Upper lobe of right lung (tissue), 1 donor: ENCODE measurements at regions not wholly inside any gene's neighbourhood (a gene's known extent, or its start where the extent isn't known, plus 50 kb on each side); places are given as distances from the start of the nearest gene placed in this dataset.

Experiments used
- ATAC-seq: fragments of 200-7000 bp; cut with Tn5 transposase; one replicate; pipeline ENCODE4 v1.9.1; 2020; ENCODE audit warnings: mild to moderate bottlenecking, moderate library complexity
- DNase-seq: peaks from one replicate; pipeline ENCODE4 v3.0.0-alpha.2; 2020
- H3K27ac ChIP-seq: fragments of 200-600 bp; one replicate; pipeline ENCODE4 v1.8.0; 2022
- H3K27me3 ChIP-seq: fragments of 200-600 bp; one replicate; pipeline ENCODE4 v1.8.0; 2022; ENCODE audit warnings: mild to moderate bottlenecking
- H3K36me3 ChIP-seq: fragments of 200-600 bp; one replicate; pipeline ENCODE4 v1.8.0; 2022
- H3K4me1 ChIP-seq: fragments of 200-600 bp; one replicate; pipeline ENCODE4 v1.8.0; 2022
- H3K4me3 ChIP-seq: fragments of 200-600 bp; one replicate; pipeline ENCODE4 v1.8.0; 2022; ENCODE audit warnings: mild to moderate bottlenecking
- H3K9me3 ChIP-seq: fragments of 200-600 bp; one replicate; pipeline ENCODE4 v1.8.0; 2022
- CTCF ChIP-seq: fragments of 200-600 bp; IDR thresholded peaks from one replicate; pipeline ENCODE4 v1.8.0; 2022; ENCODE audit warnings: antibody characterized with exemption
- intact Hi-C: fragments of 100-400 bp; cut with DNase I; formaldehyde crosslinking; loops from one replicate; pipeline ENCODE4 v1.11.0; 2022
- donor health status: DM: no; HTN: yes; CAD: no; lungs with severe emphysema.

- DNase-seq = no peak
- Histone ChIP-seq H3K36me3 (no peaks in the 10 kb centered on the region), H3K27ac (no peak overlapping the region), H3K4me3 (no peak overlapping the region), H3K27me3 (no peaks in the 10 kb centered on the region), H3K9me3 (no peaks in the 10 kb centered on the region), H3K4me1 (no peaks in the 10 kb centered on the region)
- intact Hi-C loops = no loop called here
- no peak for TF ChIP-seq CTCF
- ATAC-seq = peak; percentile 74
Observed at GRCh38 chr3:190252080-190252479, 70.2 kb downstream of the CLDN1 start.

- intact Hi-C loops = no loop called here
- Histone ChIP-seq H3K9me3 (no peaks in the 10 kb centered on the region), H3K27me3 (no peaks in the 10 kb centered on the region), H3K36me3 (no peaks in the 10 kb centered on the region), H3K4me3 (no peak overlapping the region), H3K27ac (no peak overlapping the region), H3K4me1 (no peaks in the 10 kb centered on the region)
- DNase-seq (no peak), ATAC-seq (no peak)
- no peak for TF ChIP-seq CTCF
Observed at GRCh38 chr3:190249414-190249813, 72.8 kb downstream of the CLDN1 start.

- Histone ChIP-seq H3K27me3 (no peaks in the 10 kb centered on the region), H3K9me3 (peaks cover 4% of the 10 kb centered on the region), H3K4me3 (no peak overlapping the region), H3K4me1 (no peaks in the 10 kb centered on the region), H3K27ac (no peak overlapping the region), H3K36me3 (no peaks in the 10 kb centered on the region)
- intact Hi-C loops = no loop called here
- ATAC-seq (no peak), DNase-seq (no peak)
- no peak for TF ChIP-seq CTCF
Observed at GRCh38 chr3:190242147-190242546, 80.1 kb downstream of the CLDN1 start.

- ATAC-seq = no peak
- Histone ChIP-seq H3K27ac (no peak overlapping the region), H3K4me1 (no peaks in the 10 kb centered on the region), H3K9me3 (peaks cover 4% of the 10 kb centered on the region), H3K4me3 (no peak overlapping the region), H3K36me3 (no peaks in the 10 kb centered on the region), H3K27me3 (no peaks in the 10 kb centered on the region)
- DNase-seq = no peak
- intact Hi-C loops = no loop called here
- no peak for TF ChIP-seq CTCF
Observed at GRCh38 chr3:190239325-190239724, 82.9 kb downstream of the CLDN1 start.

GRCh38 chr3:190238871-190239270, 83.4 kb downstream of the CLDN1 start:
- Histone ChIP-seq H3K27me3 (no peaks in the 10 kb centered on the region), H3K36me3 (no peaks in the 10 kb centered on the region), H3K4me3 (no peak overlapping the region), H3K27ac (no peak overlapping the region), H3K4me1 (no peaks in the 10 kb centered on the region), H3K9me3 (peaks cover 4% of the 10 kb centered on the region)
- no peak for ATAC-seq
- intact Hi-C loops = no loop called here
- no peak for TF ChIP-seq CTCF
- DNase-seq = no peak

DNA sequence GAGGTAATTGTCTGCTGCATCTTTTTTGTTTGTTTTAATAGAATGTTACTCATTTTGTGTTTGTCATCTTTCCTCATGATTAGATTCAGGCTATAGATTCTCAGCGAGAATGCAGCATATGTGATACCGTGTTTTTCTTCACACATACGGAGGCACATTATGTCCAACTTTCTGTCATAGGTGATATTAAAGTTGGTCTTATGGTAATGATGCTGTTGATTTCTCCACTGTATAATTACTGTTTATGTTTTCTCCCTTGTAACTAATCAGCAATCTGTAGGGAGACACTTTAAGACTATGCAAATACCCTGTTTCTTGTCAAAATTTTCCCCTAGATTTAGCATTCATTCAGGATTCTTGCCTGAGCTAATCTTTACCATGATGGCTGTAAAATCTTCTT, 87.6 kb downstream of the CLDN1 start:
- H3K9me3 ChIP-seq = no peaks in the 10 kb centered on the region
- no peak for ATAC-seq
- no peak overlapping the region for H3K4me3 ChIP-seq
- intact Hi-C loops = no loop called here
- no peak for TF ChIP-seq CTCF
- no peaks in the 10 kb centered on the region for H3K36me3 ChIP-seq
- H3K27ac ChIP-seq = no peak overlapping the region
- peaks cover 4% of the 10 kb centered on the region for H3K4me1 ChIP-seq
- no peaks in the 10 kb centered on the region for H3K27me3 ChIP-seq
- DNase-seq = no peak
